Nephron progenitor cell (in vitro differentiated cells): ENCODE measurements at regions not wholly inside any gene's neighbourhood (a gene's known extent, or its start where the extent isn't known, plus 50 kb on each side); places are given as distances from the start of the nearest gene placed in this dataset.
A peak's percentile ranks its signal among the peaks of the same experiment; 100 is the strongest.

Experiments used
- DNase-seq: peaks from one replicate; pipeline ENCODE4 v3.0.0; 2021
- H3K27ac Mint-ChIP-seq: 2 replicates; pipeline ENCODE4 v1.8.0; 2021; ENCODE audit warnings: mild to moderate bottlenecking, moderate library complexity, mixed read lengths
- H3K27me3 Mint-ChIP-seq: 2 replicates; pipeline ENCODE4 v1.8.0; 2021; ENCODE audit warnings: mild to moderate bottlenecking, low read depth, mixed read lengths; ENCODE audit not compliant: poor library complexity
- H3K36me3 Mint-ChIP-seq: 2 replicates; pipeline ENCODE4 v1.8.0; 2021; ENCODE audit warnings: low read depth, mixed read lengths
- H3K4me1 Mint-ChIP-seq: 2 replicates; pipeline ENCODE4 v1.8.0; 2021; ENCODE audit warnings: mixed read lengths
- H3K4me3 Mint-ChIP-seq: 2 replicates; pipeline ENCODE4 v1.8.0; 2021; ENCODE audit warnings: mild to moderate bottlenecking, moderate library complexity, mixed read lengths
- H3K9me3 Mint-ChIP-seq: 2 replicates; pipeline ENCODE4 v1.8.0; 2021; ENCODE audit warnings: mild to moderate bottlenecking, moderate library complexity, mixed read lengths
- TF ChIP-seq, protein P1 (sequence below): fragments of 200-600 bp; sonication (generic); IDR thresholded peaks from 2 replicates; pipeline ENCODE4 v1.5.0; 2021; ENCODE audit warnings: antibody characterized with exemption

DNA sequence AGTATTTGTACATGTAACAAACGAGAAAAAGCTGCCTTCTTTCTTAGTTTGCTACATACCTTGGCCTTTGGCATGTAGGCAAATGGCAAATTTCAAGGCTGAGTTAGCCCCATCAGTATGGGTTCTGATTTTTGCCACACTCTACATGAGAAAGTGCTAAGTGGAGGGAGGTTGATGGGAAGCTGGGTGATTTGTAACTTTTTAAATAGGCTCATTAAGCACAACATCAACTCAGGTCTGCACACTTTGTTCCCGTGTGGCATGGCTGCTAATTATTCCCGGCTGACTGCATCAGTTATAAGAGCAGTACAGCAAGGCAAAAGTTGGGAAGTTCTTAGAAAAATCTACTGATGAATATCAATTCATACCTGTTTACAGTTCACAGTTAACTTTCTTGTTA lies 172.8 kb upstream of the MAP3K7 start:
- TF ChIP-seq, protein P1, sequence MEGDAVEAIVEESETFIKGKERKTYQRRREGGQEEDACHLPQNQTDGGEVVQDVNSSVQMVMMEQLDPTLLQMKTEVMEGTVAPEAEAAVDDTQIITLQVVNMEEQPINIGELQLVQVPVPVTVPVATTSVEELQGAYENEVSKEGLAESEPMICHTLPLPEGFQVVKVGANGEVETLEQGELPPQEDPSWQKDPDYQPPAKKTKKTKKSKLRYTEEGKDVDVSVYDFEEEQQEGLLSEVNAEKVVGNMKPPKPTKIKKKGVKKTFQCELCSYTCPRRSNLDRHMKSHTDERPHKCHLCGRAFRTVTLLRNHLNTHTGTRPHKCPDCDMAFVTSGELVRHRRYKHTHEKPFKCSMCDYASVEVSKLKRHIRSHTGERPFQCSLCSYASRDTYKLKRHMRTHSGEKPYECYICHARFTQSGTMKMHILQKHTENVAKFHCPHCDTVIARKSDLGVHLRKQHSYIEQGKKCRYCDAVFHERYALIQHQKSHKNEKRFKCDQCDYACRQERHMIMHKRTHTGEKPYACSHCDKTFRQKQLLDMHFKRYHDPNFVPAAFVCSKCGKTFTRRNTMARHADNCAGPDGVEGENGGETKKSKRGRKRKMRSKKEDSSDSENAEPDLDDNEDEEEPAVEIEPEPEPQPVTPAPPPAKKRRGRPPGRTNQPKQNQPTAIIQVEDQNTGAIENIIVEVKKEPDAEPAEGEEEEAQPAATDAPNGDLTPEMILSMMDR, result no peak
- DNase-seq, result no peak
- H3K4me1 Mint-ChIP-seq, result peaks cover 24% of the 10 kb centered on the region
- H3K27ac Mint-ChIP-seq, result no peak overlapping the region
- peaks cover 21% of the 10 kb centered on the region for H3K27me3 Mint-ChIP-seq
- H3K9me3 Mint-ChIP-seq, result no peaks in the 10 kb centered on the region
- H3K36me3 Mint-ChIP-seq, result no peaks in the 10 kb centered on the region
- H3K4me3 Mint-ChIP-seq, result no peak overlapping the region

DNA sequence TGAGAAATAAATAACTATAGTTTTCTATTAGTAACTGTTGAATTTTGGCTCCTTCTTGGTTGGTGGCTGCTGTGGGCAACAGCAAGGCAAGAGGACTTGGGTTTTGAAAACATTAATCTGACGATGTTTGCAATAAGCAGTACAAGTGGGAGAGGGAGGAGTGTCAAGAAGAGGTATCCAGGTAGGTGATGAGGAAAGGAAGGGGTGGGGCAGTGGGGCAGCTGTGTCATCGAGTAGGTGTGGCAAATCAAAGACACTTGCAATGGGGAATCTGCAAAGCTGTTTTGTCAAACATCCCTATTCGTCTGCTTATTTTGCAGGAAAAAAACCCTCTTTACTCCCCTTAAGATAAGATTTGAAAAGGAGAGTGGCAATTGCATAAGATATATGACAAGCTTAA lies 171.9 kb upstream of the MAP3K7 start:
- Mint-ChIP-seq H3K27ac (no peak overlapping the region), H3K27me3 (peaks cover 16% of the 10 kb centered on the region), H3K9me3 (no peaks in the 10 kb centered on the region), H3K4me1 (peaks cover 33% of the 10 kb centered on the region), H3K4me3 (no peak overlapping the region), H3K36me3 (no peaks in the 10 kb centered on the region)
- TF ChIP-seq, protein P1, result no peak
- no peak for DNase-seq

DNA sequence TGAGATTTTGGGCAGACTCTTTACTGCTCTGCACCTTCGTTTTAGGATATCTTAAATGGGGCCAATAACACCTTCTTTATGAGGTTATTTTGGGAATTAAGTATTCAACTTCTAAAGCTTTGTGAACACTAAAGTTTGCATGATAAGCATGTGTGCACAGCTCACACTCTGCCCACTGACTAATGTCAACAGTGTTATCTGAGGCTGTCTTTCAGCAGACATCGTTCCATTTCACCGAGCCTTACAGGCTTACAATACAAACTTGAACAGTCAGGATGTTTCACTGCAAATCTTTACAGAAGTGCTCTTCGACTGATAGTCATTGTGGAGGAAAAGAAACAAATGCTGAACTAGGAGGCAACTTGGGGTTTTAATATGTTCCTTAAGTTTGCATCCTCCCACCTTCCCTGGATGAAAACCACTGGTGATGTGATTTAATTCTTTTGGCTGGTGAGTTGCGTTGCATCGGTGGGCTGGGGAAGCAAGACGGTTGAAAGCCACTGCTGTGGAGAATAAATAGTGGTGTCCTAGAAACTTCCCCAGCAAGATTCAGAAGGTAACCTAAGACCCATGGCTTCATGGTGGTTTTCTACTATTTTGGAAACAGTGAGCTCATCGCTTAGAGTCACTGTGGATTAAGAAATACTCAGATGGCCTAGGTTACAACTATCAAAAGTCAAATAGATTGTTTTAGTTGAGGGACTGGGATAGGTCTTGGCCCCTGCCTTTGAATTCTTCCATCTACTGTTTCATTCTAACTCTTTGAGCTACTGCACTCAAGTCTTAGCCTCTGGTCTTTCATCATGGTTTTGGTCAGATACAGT lies 167.2 kb upstream of the MAP3K7 start:
- Mint-ChIP-seq H3K4me1 (peaks cover 24% of the 10 kb centered on the region), H3K36me3 (no peaks in the 10 kb centered on the region), H3K9me3 (no peaks in the 10 kb centered on the region), H3K27me3 (peaks cover 9% of the 10 kb centered on the region), H3K4me3 (no peak overlapping the region), H3K27ac (peak overlapping the region; percentile 80)
- TF ChIP-seq, protein P1, result no peak
- DNase-seq, result no peak

DNA sequence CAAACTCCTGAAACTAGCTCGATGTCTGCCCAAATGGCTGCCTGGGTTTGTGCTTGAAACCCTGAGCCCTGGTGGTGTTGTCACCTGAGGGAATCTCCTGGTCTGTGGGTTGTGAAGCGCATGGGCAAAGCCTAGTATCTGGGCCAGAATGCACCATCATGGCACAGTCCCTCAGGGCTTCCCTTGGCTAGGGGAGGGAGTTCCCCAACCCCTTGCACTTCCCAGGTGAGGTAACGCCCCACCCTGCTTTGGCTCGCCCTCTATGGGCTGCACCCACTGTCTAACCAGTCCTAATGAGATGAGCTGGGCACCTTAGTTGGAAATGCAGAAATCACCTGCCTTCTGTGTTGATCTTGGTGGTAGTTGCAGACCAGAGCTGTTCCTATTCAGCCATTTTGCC lies 152.9 kb upstream of the MAP3K7 start:
- Mint-ChIP-seq H3K9me3 (peaks cover 22% of the 10 kb centered on the region), H3K4me1 (peaks cover 6% of the 10 kb centered on the region), H3K27ac (no peak overlapping the region), H3K36me3 (no peaks in the 10 kb centered on the region), H3K4me3 (no peak overlapping the region), H3K27me3 (no peaks in the 10 kb centered on the region)
- TF ChIP-seq, protein P1, result no peak
- no peak for DNase-seq

DNA sequence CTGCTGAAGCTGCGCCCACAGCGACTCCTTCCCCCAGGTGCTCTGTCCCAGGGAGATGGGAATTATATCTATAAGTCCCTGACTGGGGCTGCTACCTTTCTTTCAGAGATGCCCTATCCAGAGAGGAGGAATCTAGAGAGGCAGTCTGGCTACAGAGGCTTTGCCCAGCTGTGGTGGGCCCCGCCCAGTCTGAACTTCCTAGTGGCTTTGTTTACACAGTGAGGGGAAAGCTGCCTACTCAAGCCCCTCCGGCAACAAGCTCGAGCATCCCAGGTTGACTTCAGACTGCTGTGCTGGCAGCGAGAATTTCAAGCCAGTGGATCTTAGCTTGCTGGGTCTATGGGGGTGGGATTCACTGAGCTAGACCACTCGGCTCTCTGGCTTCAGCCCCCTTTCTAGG lies 152.5 kb upstream of the MAP3K7 start:
- no peaks in the 10 kb centered on the region for H3K27me3 Mint-ChIP-seq
- peaks cover 26% of the 10 kb centered on the region for H3K9me3 Mint-ChIP-seq
- no peaks in the 10 kb centered on the region for H3K36me3 Mint-ChIP-seq
- TF ChIP-seq, protein P1, result no peak
- H3K27ac Mint-ChIP-seq, result no peak overlapping the region
- DNase-seq, result no peak
- H3K4me3 Mint-ChIP-seq, result no peak overlapping the region
- H3K4me1 Mint-ChIP-seq, result peaks cover 6% of the 10 kb centered on the region

DNA sequence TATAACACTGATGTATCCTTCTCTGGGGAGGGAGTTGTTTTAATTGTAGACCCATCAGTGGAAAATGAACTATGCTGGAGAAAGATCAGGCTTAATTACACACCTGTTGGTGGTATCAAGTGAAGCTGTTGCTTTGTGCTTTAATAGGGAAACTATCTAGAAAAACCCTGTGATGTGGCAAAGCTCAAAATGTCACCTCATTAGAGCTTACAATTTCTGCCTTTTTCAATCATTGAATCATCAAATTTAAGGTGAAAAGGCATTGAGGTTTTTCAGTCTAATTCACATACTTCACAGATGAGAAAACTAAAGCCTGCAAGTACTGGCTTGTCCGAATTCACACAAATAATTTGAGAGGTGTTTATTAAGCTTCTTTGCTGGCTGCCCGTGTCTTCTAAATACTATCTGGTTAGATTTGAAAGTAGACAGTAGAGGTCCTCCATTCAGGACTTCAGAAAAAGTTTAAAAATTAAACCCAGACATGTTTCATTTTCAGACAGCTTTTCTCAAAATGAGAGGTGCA lies 143.3 kb upstream of the MAP3K7 start:
- Mint-ChIP-seq H3K9me3 (peaks cover 11% of the 10 kb centered on the region), H3K4me1 (peaks cover 13% of the 10 kb centered on the region), H3K36me3 (no peaks in the 10 kb centered on the region), H3K4me3 (no peak overlapping the region), H3K27me3 (peaks cover 8% of the 10 kb centered on the region), H3K27ac (no peak overlapping the region)
- DNase-seq, result no peak
- TF ChIP-seq, protein P1, result no peak
